ENCODE measurements at regions not wholly inside any gene's neighbourhood (a gene's known extent, or its start where the extent isn't known, plus 50 kb on each side); places are given as distances from the start of the nearest gene placed in this dataset.
A peak's percentile ranks its signal among the peaks of the same experiment; 100 is the strongest.
"Not testable (repeated sequence)": the region's sequence is repeated elsewhere in the genome, so short reads cannot be mapped to it uniquely, and the experiment has no call there.

DNA sequence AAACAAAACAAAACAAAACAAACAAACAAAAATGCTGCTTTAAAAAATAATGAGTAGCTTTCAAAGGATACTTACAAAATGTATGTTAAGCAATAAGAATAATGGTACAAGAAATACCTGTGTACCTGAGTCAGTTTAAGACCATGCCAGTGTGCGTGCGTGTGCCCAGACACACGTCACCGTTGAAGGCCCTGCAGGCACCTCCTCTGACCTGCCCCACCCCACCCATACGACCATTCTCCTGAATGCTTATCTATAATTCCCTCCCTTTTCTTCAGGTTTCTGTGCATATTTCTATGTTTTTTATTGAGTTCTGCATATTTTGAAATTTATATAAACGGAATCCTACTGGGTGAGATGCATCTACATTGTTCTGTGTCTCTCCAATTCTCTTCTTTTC, 374.2 kb upstream of the KLF6 start:
- H3K4me3 ChIP-seq (ENCODE audit: low read depth, low read length) = no peak overlapping the region
- no peak for DNase-seq
- no peaks in the 10 kb centered on the region for H3K27me3 ChIP-seq
- H3K4me1 ChIP-seq = no peaks in the 10 kb centered on the region
- H3K9me3 ChIP-seq = no peaks in the 10 kb centered on the region
- no peaks in the 10 kb centered on the region for H3K36me3 ChIP-seq
- TF ChIP-seq, protein P1, sequence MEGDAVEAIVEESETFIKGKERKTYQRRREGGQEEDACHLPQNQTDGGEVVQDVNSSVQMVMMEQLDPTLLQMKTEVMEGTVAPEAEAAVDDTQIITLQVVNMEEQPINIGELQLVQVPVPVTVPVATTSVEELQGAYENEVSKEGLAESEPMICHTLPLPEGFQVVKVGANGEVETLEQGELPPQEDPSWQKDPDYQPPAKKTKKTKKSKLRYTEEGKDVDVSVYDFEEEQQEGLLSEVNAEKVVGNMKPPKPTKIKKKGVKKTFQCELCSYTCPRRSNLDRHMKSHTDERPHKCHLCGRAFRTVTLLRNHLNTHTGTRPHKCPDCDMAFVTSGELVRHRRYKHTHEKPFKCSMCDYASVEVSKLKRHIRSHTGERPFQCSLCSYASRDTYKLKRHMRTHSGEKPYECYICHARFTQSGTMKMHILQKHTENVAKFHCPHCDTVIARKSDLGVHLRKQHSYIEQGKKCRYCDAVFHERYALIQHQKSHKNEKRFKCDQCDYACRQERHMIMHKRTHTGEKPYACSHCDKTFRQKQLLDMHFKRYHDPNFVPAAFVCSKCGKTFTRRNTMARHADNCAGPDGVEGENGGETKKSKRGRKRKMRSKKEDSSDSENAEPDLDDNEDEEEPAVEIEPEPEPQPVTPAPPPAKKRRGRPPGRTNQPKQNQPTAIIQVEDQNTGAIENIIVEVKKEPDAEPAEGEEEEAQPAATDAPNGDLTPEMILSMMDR (IDR thresholded peaks at IDR 0.05; ENCODE audit: low read depth, low read length) = no peak

DNA sequence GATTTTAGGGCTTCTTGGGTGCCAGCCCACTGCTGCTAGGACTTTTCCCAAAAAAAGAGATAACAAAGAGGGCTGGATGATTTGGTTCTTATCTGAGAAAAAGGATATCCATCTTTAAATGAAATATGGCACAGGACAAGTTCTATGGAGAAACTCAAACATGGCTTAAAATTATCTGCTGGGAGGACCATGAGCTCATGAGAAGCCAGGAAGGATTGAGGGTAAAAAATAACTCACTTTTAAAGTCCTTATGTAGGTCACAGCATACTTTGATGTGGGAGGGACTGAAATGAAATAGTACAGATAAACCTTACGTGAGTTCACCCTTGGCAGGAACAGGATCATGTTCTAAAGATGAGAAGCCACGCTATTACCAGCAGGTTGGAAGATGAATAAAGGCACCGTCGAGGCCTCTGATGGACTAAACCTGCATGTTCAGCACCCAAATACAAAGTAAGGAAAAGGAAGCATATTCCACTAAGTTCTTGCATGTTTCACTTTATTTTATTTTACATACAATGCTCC, 369.2 kb upstream of the KLF6 start:
- Histone ChIP-seq H3K9me3 (no peaks in the 10 kb centered on the region), H3K27me3 (no peaks in the 10 kb centered on the region), H3K36me3 (no peaks in the 10 kb centered on the region), H3K4me1 (no peaks in the 10 kb centered on the region), H3K4me3 (ENCODE audit: low read depth, low read length) (no peak overlapping the region)
- DNase-seq = no peak
- TF ChIP-seq, protein P1 (IDR thresholded peaks at IDR 0.05; ENCODE audit: low read depth, low read length) = no peak

DNA sequence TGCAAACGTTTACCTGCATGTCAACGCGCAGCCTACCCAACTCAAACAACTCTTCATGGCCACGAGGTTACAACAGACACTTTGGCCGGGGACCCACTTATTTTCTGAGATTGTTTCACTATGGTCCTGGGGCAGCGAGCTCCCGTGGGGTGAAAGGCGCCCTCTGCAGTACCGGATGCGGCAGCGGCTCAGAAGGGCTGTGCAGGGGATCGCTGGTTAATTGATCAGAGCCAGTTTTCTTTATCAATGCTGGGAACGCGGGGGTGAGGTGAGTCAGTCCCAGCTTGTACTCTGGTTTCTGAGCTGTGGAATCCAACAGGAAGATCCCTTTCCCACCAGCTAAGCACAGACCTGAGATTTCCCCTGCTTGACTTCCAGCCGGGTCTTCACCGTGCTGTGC, 366.5 kb upstream of the KLF6 start:
- no peak overlapping the region for H3K4me3 ChIP-seq (ENCODE audit: low read depth, low read length)
- DNase-seq = no peak
- no peaks in the 10 kb centered on the region for H3K27me3 ChIP-seq
- no peaks in the 10 kb centered on the region for H3K36me3 ChIP-seq
- TF ChIP-seq, protein P1 (IDR thresholded peaks at IDR 0.05; ENCODE audit: low read depth, low read length) = peak; percentile 38
- H3K4me1 ChIP-seq = no peaks in the 10 kb centered on the region
- no peaks in the 10 kb centered on the region for H3K9me3 ChIP-seq

DNA sequence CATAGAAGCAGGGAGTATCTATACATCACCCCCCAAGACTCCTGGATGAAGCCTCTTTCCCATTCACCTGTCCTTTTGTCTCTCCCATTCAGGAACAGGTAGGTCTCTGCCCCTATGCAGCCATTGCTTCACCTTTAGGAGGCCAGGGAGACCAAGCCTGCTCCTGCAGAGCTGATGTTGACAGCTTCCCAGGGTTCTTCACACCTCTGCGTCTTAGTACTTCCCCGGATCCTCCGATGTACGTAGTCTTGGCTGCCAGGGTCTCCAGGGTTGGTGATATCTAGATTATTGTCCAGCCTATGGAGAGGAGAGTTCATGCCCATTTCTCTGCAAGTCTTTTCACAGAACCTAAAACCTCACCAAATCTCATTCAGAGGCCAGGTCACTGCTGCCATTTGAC, 365.7 kb upstream of the KLF6 start:
- TF ChIP-seq, protein P1 (IDR thresholded peaks at IDR 0.05; ENCODE audit: low read depth, low read length) = no peak

DNA sequence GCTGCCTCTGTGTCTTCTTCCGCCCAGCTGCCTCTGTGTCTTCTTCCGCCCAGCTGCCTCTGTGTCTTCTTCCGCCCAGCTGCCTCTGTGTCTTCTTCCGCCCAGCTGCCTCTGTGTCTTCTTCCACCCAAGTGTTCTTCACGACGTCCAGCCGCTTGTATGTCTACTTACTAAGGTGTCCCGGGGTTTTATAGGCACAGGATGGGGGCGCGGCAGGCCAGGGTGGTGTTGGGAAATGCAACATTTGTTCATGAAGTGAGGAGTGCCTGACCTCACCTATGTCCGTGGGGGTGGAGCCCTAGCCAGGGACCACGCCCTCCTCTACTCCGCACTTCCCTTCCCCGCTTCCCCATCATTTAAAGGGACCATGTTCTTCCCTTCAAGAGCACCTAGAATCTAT, 364.5 kb upstream of the KLF6 start:
- not testable (repeated sequence) for H3K27me3 ChIP-seq; H3K4me3 ChIP-seq (ENCODE audit: low read depth, low read length); H3K36me3 ChIP-seq; H3K9me3 ChIP-seq; H3K4me1 ChIP-seq; DNase-seq

More for the DNA sequence above, 365.7 kb upstream of the KLF6 start:
- H3K9me3 ChIP-seq = no peaks in the 10 kb centered on the region
- no peaks in the 10 kb centered on the region for H3K27me3 ChIP-seq
- no peak overlapping the region for H3K4me3 ChIP-seq (ENCODE audit: low read depth, low read length)
- no peaks in the 10 kb centered on the region for H3K4me1 ChIP-seq
- H3K36me3 ChIP-seq = no peaks in the 10 kb centered on the region
- no peak for DNase-seq

DNA sequence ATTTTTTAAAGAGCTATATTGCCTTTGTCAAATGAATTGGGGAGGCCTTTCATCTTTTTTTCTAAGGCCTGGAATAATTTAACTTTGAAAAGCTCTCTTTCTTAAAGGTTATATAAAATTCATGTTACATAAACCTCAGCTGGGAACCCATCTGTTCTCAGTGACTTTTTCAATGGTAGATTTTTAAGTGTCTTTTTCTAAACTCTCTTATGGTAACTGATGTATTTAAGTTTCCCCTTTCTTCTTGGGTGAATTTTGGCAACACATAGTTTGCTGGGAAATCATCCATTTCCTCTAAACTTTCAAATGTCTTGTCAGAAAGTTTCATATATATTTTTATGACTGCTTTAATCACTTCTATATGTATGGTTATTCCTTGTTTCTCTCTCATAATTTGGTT, 362.2 kb upstream of the KLF6 start:
- TF ChIP-seq, protein P1 (IDR thresholded peaks at IDR 0.05; ENCODE audit: low read depth, low read length) = no peak
- H3K36me3 ChIP-seq = no peaks in the 10 kb centered on the region
- no peaks in the 10 kb centered on the region for H3K4me1 ChIP-seq
- DNase-seq = no peak
- no peak overlapping the region for H3K4me3 ChIP-seq (ENCODE audit: low read depth, low read length)
- no peaks in the 10 kb centered on the region for H3K27me3 ChIP-seq
- no peaks in the 10 kb centered on the region for H3K9me3 ChIP-seq

DNA sequence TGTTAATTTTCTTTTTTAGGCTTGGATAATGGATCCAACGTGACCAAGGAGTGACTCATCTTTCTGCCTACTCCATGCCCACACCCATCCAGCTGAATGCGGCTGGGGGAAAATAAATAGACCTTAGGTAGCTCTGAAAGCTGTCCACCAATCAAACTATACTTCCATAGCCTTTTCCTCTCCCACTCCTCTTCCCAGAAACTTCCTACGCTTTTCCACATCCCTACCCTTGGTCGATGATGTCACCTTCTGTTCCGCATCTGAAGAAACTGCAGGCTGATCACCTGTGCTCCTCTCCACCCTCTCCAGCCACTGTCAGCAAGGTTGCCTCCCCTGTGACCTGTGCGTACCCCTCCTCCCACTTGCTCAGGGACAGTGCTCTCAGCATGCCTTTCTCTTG, 359.8 kb upstream of the KLF6 start:
- TF ChIP-seq, protein P1 (IDR thresholded peaks at IDR 0.05; ENCODE audit: low read depth, low read length) = no peak
- H3K36me3 ChIP-seq = no peaks in the 10 kb centered on the region
- H3K27me3 ChIP-seq = no peaks in the 10 kb centered on the region
- no peak overlapping the region for H3K4me3 ChIP-seq (ENCODE audit: low read depth, low read length)
- no peaks in the 10 kb centered on the region for H3K4me1 ChIP-seq
- no peak for DNase-seq
- H3K9me3 ChIP-seq = no peaks in the 10 kb centered on the region
